NCI-H2196 (cell line): ENCODE measurements at regions not wholly inside any gene's neighbourhood (a gene's known extent, or its start where the extent isn't known, plus 50 kb on each side); places are given as distances from the start of the nearest gene placed in this dataset.

Experiments
- DNase-seq: peaks from one replicate; lab custom pipeline; 2025; ENCODE audit not compliant: unreplicated experiment; lab: John Stamatoyannopoulos, UW

DNA sequence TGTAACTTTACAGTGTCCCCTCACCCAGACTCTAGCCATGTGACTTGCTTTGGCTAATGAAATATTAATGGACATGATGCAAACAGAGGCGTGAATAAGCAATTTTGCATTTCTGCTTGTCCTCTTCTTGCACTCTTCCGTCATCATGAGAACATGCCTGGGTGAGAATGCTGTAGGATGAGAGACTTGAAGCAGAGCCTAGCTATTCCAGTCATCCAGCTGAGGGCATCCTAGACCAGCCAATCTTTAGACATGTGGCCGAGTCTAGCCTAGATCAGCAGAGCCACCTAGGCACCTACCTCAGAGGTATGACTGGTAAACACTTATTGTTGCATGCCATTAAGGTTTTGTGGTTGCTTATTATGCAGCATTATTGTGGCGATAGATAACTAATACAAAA lies 450.5 kb upstream of the AZI2 start:
- no peak for DNase-seq

DNA sequence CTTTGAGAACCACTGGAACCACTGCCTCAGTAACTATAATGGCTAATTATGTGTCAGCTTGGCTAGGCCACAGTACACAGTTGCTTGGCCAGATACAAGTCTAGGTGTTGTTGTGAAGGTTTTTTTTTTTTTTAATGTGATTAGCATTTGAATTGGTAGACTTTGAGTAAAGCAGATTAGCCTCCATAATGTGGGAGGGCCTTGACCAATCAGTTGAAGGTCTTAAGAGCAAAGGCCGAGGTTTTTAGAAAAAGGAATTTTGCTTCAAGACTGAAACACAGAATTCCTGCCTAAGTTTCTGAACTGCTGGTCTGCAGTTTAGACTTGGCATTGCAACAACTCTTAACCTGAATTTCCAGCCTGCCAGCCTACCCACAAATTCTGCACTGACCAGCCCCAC lies 451.6 kb upstream of the AZI2 start:
- no peak for DNase-seq

DNA sequence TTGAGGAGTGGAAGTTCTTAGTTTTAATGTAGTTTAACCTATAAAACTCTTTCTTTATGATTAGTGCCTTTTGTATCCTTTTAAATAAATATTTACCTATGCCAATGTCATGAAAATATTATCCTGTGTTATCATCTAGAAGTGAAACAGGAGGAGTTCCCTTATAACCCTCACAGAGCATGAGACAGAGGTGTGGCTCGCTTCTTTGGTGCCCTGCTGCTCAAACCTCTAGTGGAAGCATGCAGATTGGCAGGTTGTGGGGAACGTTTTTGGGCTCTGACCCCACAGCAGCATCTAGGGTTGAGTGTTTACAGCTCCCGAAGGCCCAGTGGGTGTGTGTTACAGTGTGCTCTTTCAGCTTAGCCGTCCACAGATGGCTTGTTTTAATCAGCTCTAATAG lies 459.4 kb upstream of the AZI2 start:
- DNase-seq: no peak

DNA sequence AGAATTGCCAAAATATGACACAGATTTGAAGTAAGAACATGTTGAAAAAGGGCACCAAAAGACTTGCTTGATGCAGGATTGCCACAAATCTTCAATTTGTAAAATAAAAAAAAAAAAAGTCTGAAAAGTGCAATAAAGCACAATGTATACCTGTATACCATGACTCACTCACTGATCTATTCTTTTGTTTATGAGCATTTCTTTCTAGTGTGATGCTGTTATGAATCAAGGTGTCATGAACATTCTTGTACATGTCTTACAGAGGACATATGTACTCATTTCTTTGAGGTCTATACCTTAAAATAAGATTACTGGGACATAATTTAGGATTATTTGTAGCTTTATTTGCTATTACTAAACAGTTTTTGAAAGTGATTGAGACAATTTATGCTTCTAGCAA lies 464.9 kb upstream of the RBMS3 start:
- DNase-seq: no peak

DNA sequence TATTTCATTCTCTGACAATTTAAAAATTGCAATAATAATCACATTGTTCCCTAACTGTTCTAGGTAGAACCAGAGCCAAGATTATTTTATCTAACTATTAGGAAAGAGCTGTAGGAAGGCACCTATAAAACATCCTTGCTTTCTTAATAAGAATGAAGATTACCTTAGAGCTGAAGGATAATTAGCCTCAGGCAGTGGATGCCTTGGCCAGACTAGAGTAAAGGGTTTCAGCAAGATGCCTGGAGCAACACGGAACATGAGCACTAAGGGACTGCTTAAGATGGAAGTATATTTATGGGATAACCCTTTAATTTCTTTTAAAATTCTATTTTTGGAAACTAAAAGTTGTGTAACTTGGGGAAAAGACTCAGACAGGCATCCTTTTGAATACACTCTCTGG lies 456.6 kb upstream of the RBMS3 start:
- no peak for DNase-seq

DNA sequence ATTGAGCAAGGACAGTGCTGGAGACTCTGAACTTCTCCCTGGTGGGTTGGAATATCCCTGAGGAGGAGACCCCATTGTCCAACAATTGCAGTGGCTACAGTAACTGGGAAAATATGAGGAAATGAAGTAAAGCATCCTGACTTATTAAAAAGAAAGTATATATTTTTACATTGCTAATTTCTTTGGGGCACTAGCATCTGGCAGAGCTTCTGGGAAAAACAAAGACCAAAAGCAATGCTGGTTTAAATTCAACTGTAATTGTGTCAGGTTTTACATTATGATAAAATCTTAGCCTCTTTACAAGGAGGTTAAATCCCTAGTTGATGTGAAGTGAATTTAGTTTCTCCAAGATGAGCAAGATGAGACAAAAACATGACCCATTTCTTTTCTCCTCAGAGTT lies 454.0 kb upstream of the RBMS3 start:
- DNase-seq: no peak

DNA sequence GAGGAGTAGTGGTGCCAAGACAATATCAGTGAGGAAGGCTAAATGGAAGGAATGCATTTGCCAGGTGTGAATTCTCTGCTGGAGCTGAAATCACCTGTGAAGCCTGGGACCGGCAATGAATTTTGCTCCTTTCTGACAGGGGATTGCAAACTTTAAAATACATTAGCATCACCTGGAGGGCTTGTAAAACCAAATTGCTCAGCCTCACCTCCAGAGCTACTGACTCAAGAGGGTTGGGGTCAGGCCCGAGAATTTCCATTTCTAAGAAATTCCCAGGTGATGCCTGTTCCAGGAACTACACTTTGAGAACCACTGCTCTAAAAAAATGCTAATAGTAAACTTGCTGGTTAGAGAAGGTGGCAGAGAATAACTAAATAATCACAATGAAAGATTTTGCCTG lies 445.6 kb upstream of the RBMS3 start:
- DNase-seq: no peak

DNA sequence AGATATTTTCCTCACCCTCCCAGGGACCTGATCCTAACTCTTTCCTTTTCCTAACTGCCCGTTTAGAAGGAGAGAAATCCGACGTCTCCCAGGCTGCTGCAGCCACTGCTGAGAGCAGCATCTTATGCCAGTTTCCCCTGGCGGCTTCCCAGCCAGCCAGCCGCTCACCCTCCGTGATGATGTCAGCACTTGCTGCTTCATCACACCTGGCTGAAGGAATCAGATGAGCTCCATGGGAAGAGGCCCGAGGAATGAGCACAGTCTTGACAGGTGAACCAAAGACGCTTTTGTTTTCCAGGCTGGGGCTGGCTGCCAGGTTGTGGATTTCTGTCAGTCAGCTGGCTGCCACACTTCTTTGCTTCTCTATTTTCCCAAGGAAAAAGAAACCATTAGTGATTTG lies 445.1 kb upstream of the RBMS3 start:
- DNase-seq: peak; percentile 26

DNA sequence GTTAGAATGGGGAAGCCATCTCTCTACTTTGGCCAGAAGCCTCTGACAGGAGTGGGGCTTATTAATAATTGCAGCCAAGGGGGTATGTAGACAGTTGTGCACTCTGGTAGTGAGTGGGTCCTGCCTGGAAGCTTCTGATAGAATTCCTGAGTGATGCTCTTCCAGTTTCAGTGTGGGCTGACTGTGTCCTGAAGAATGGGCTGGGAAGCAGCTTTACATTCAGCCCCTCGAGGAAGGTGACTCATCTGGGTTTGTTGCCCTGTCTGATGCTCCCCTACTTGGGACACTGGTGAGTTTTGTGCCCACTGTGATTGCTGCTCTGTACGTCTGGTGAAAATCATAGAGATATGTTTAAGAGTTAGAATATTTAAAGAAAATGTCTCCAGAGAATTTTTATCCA lies 444.7 kb upstream of the RBMS3 start:
- DNase-seq: no peak

DNA sequence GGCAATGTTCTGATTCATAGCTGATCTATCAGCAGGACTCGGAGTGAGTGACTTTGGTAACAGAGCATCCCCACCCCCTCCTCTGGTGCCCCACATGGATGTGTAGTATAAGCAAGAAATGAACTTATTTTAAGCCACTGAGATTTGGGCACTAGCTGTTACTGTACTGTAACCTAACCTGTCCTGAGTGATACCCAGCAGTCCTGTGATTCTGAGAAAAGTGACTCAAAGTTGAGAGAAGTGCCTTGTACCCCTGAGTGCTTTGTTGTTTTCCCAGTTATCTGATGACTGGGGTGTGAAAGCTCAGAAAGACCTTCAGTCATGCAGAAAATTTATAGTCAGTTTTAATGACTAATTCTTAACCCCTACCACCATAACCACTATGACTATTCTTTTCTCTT lies 439.9 kb upstream of the RBMS3 start:
- no peak for DNase-seq

DNA sequence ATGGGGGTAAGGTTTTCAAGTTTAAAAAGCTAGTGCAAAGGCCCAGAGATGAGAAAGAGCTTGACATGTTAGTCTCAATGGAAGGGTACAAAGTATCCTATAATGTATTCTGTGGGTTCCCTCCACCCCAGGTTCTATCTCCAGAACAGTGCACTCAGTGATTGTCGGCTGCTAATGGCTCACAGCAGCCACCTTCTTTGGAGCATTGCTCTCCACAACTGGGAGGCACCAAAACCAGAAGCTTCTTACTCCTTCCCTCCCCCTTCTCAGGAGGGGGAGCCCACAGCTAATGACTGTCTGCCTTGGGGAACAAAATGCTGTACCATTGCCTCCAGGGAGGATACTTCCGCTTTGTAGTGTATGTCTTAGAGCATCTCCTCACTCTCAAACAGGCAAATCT lies 439.4 kb upstream of the RBMS3 start:
- no peak for DNase-seq

DNA sequence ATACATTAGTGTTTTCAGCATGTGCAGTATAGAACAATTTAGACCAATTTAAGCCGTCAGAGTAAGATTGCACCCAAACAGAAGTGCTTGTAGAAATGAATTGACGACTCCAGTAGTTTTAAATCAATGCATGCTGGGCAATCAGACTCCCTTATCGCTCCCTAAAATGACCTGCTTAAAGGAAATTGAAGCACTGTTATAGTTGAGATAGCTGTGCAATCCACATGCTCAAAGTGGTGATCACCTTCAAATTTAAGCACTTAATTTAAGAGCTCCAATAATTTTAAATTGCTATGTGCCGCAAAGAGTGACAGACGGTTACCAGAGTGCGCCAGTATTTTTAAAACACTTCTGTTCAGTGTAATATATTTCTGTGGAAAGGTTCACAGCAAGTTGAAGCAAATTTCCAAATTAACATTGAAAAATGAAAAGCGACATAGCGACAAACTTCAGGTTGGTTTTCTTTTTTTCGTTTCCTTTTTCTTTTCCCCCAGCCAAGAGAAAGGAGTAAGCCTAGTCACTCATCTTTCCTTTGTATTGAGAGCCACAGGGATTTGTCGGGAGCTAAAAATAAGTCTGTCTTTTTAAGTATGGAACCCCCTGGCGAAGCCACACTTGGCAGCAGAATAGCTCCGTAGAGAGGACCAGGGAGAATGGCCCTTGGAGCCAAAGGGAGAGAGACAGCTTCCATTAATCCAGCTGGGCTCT lies 436.4 kb upstream of the RBMS3 start:
- no peak for DNase-seq

DNA sequence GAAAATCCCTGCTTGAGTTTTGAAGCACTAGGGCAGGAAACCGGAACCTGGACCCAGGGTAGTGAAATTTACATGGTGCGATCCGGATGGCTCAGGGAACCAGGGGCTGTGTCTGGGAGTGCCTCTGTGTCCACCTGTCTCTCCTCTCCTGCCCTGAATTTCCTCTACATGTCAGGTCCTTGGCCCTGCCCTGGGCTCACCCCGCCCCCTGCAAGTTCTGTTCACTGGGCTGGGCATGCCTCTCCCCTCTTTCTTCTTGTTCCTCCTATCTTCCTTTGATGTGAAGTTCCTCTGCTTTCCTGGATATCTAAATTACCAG lies 435.9 kb upstream of the RBMS3 start:
- no peak for DNase-seq

DNA sequence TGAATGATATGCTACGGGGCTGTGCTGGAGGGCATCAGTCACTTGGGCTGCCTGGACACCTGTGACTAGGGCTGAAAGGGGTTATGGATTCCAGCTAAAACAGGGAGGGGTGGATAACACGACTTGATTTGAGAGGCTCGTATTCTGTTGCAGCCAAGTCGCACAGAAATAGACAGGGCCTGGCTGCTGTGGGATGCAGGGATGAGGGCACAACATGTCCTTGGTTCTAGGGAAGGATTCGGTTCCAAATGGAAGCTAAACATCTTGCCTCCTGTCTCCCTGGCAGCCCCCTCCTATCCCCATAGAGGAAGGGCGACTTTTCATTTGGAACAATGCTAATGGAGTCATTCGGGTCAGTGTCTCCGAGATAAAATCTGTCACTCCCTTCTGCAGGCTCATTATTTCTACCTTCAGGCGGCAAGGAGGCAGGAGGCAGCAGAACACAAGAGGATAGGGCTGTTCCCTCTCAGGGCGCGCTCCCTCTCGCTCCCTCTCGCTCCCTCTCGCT lies 433.8 kb upstream of the RBMS3 start:
- DNase-seq: no peak

DNA sequence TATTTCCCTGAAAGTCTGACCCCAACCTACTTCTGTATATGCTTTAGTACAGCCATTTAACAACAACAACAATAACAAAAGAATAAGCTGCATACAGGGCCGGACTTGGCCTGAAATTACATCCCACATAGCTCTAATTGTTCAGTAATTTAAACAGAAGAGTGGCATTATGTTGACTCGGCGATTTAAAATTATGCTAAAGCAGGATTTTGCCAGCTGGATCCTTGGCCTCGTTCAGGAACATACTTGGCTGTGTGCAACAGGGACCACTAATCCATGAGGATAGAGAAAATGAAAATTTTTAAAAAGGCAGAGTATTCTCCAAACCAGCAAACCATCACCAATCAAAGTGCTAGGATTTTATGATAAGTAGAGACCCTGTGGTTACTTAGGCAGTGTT lies 433.1 kb upstream of the RBMS3 start:
- no peak for DNase-seq

DNA sequence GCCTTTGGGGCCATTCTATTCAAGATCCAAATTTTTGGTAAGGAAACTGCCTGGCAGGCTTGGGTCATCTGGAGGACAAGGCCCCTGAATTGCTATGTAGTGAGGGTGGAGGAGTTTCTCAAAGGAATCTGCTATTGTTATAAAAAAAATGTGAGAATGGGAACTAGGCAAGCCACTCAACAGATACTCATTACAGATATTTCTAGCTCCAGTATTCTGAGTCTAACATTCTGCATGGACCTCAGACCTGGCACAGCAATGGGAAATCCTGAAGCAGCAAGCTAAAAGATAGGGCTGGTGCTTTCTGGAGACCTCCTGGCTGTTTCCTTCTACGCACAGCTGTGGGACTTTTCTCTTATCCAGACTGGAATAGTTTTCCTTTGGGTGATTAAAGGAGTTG lies 430.7 kb upstream of the RBMS3 start:
- no peak for DNase-seq

DNA sequence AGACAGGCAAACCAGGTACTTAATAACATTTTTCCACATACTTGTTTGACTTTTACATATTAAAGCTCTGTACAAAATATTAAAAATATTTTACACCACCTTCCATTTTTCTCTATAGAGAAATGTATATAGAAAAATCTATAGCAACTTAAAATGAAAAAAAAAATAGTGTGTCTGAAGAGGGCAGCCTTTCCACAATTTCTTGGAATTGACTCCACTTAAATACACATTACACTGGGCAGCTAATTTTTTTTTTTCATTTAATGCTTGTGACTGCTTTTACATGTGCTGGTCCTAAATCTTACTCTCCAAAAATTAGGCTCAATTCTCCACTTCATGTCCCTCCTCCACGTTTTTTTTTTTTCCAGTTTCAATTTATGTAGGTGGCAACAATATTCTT lies 427.0 kb upstream of the RBMS3 start:
- DNase-seq: no peak

DNA sequence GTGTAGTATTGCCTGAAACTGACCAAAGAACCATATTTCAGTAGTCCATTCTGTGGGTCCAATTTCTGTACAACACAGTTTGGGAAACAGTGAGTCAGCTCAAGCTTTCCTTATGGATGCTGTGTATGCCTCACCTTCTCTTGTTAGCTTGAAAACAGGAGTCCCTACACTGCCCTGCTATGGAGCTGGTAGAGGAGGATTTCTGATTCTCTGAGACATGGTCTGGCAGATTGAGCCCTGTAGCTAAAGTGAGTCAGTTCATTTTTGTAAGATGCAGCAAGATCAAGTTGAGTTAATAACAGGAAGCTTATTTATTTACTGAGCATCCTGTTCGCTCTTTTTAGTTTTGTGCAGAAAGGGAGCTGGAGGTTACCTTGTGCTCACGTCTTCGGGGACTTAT lies 424.1 kb upstream of the RBMS3 start:
- no peak for DNase-seq

DNA sequence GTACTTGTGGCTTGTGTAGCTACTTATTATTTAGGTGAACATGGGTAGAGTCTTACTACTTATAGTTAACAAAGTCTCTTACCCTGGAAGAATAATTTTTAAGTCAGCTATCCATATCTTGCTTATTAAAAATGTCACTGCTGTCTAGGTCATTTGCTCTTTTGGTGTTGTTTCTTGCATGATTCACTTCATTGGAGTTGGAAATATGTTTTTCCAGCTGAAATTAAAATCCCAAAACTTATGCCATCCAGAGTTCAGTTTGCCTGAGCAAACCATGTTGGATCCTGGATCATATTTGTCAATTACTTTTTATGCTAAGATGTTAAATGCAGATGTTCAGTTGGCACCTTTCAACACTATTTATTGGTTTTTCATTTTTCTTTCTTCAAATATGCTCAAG lies 421.0 kb upstream of the RBMS3 start:
- DNase-seq: no peak

DNA sequence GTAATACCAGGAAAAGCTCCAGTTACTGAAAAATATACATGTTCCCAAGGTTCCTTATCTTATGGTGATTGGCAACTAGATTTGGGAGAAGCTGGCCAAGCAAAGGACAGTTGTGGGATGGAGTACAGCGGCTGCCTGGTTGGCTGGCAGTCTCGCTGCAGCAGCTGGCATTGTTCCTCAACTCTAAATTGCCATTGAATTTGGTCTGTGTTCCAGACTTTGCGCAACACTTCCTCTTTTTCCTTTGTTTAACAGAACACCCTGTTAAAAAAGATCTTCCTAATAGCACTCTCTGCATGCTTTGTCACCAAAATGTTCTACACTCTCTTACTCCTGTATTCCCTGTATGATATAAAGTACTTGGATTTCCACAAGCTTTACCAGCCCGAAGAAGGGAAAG lies 420.6 kb upstream of the RBMS3 start:
- no peak for DNase-seq

DNA sequence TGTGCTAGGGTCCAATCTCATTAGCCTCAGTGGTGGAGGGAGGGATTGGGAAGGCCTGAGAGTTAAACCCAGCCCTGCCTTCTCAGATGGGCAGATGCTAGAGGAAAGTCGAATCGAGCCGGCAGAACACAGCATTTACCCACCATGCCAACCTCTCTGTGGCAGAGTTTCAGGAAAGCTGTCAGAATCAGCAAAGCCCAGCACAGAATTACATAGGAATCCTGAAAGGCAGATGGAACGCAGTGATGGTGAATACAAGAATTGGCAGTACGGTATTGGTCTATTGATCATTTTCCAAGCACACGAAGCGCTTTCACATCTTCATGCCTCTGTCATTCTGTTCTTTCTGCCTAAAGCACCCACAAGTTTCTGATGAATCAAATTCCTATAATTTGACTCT lies 417.7 kb upstream of the RBMS3 start:
- no peak for DNase-seq

DNA sequence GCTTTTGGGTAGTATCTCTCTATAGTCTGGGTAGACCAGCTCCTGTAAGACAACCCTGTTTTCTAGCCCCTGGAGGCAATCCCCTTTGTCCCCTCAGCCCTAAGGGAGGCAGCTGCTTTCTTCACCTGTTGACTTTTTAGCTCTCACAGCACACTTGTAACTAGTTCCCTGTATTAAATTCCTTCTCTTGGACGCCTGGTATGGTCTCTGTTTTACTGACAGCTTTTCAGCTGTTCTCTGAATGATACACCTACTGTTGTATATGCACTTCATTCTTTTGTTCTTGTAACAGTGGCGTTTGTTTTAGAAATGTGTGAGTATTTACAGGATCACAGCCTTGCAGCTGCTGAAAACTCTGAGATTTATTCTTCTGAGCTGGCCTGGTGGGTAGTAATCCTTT lies 413.0 kb upstream of the RBMS3 start:
- no peak for DNase-seq

DNA sequence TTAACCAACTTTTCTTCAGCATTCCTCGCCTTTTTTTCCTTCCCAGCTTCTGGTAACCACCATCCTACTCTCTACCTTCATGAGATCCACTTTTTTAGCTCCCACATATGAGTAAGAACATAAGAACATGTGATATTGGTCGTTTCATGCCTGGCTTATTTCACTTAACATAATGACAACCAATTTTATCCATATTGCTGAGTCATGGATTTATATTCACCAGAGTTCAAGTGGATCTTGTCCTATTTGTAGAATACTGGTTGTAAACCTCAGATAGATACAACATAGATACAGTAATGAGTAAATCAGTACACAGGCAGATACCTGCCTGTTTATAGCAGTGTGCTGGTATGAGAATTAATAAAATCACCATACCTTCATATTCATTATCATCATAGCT lies 412.0 kb upstream of the RBMS3 start:
- no peak for DNase-seq

DNA sequence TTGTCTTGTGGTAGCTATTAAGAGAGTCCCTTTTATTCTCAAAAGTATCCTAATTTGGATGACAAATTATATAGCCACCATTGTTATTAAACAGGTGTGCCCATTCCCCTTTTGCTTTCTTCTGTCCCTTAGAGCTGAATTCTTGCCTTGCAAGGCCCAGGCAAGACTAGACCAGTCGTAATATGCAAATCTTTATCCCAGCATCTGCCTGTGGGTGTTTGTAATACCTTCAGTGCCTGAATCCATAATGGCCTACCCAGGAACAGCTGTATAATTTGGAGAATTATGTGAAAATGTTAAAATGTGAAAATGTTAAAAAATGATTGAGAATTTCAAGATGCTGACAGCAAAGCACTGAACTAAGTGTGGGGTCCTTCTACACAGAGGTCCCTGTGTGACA lies 403.0 kb upstream of the RBMS3 start:
- no peak for DNase-seq
